Activated CD4-positive, alpha-beta T cell treated with anti-CD3 and anti-CD28 coated beads, Interleukin-2, amount 50 U/mL, for 16 hours (primary cell): ENCODE measurements at regions not wholly inside any gene's neighbourhood (a gene's known extent, or its start where the extent isn't known, plus 50 kb on each side); places are given as distances from the start of the nearest gene placed in this dataset.
"Not testable (repeated sequence)": the region's sequence is repeated elsewhere in the genome, so short reads cannot be mapped to it uniquely, and the experiment has no call there.

Experiments
- DNase-seq: peaks from one replicate; pipeline ENCODE4 v3.0.0-alpha.2; 2020

GRCh38 chr17:14451729-14452191 is 150.9 kb downstream of the HS3ST3B1 start:
- no peak for DNase-seq

- DNase-seq, result no peak
Observed at GRCh38 chr17:14448818-14449217, 147.9 kb downstream of the HS3ST3B1 start.

GRCh38 chr17:14446825-14447224 is 145.9 kb downstream of the HS3ST3B1 start:
- no peak for DNase-seq

GRCh38 chr17:14444915-14445314 is 144.0 kb downstream of the HS3ST3B1 start:
- no peak for DNase-seq

GRCh38 chr17:14442798-14443528 is 142.1 kb downstream of the HS3ST3B1 start:
- DNase-seq, result no peak

- no peak for DNase-seq
Observed at GRCh38 chr17:14437176-14437575, 136.3 kb downstream of the HS3ST3B1 start.

- no peak for DNase-seq
Observed at GRCh38 chr17:14436266-14436665, 135.4 kb downstream of the HS3ST3B1 start.

- no peak for DNase-seq
Observed at GRCh38 chr17:14434506-14434905, 133.6 kb downstream of the HS3ST3B1 start.

- DNase-seq, result no peak
Observed at GRCh38 chr17:14432079-14432478, 131.2 kb downstream of the HS3ST3B1 start.

- no peak for DNase-seq
Observed at GRCh38 chr17:14429084-14429483, 128.2 kb downstream of the HS3ST3B1 start.

GRCh38 chr17:14428648-14429029 is 127.8 kb downstream of the HS3ST3B1 start:
- DNase-seq, result peak; percentile 20

GRCh38 chr17:14427900-14428647 is 127.2 kb downstream of the HS3ST3B1 start:
- peak; percentile 77 for DNase-seq

GRCh38 chr17:14423156-14423555 is 122.3 kb downstream of the HS3ST3B1 start:
- not testable (repeated sequence) for DNase-seq

- no peak for DNase-seq
Observed at GRCh38 chr17:14417336-14417735, 116.5 kb downstream of the HS3ST3B1 start.

GRCh38 chr17:14409292-14409691 is 108.4 kb downstream of the HS3ST3B1 start:
- DNase-seq, result no peak

GRCh38 chr17:14407541-14407940 is 106.7 kb downstream of the HS3ST3B1 start:
- DNase-seq, result no peak

GRCh38 chr17:14405189-14405588 is 104.3 kb downstream of the HS3ST3B1 start:
- no peak for DNase-seq
